GM10248 (cell line): ENCODE measurements at regions not wholly inside any gene's neighbourhood (a gene's known extent, or its start where the extent isn't known, plus 50 kb on each side); places are given as distances from the start of the nearest gene placed in this dataset.

Experiments used
- CTCF ChIA-PET: fragments of 300-600 bp; sonication (Branson Sonifier 250); formaldehyde crosslinking; extraction: SDS; loops from one replicate; lab custom pipeline; 2021; ENCODE audit warnings: antibody characterized with exemption; lab: Yijun Ruan, JAX
- POLR2A ChIA-PET: fragments of 350-650 bp; sonication (Branson Sonifier 250); formaldehyde crosslinking; extraction: SDS; loops from one replicate; lab custom pipeline; 2020; ENCODE audit warnings: antibody characterized with exemption; lab: Yijun Ruan, JAX
- DNase-seq: peaks from one replicate; pipeline ENCODE4 v3.0.0; 2012; ENCODE audit errors: extremely low spot score
- CTCF ChIP-seq: IDR thresholded peaks from 2 replicates; pipeline ENCODE4 v1.5.1; 2012; ENCODE audit warnings: mild to moderate bottlenecking, low read depth; ENCODE audit errors: extremely low read depth, missing control alignments, control extremely low read depth

- no peak for TF ChIP-seq CTCF
- ChIA-PET POLR2A (no interaction called here), CTCF (interaction anchor here (0.9 kb wide), 1 partner anchor 1197 kb away, joined by 3 read pairs; no protein-coding TSS in a partner anchor)
- DNase-seq = no peak
Observed at GRCh38 chr22:48410536-48410935, 1417.1 kb downstream of the BRD1 start.

- ChIA-PET CTCF (interaction anchor here (1.2 kb wide), 1 partner anchor 20 kb away, joined by 3 read pairs; no protein-coding TSS in a partner anchor), POLR2A (no interaction called here)
- no peak for TF ChIP-seq CTCF
- DNase-seq = no peak
Observed at GRCh38 chr22:48407256-48407955, 1420.3 kb downstream of the BRD1 start.

- no peak for TF ChIP-seq CTCF
- CTCF ChIA-PET = no interaction called here
- POLR2A ChIA-PET = no interaction called here
- no peak for DNase-seq
Observed at GRCh38 chr22:48406161-48406560, 1421.5 kb downstream of the BRD1 start.

GRCh38 chr22:48405741-48406140 lies 1421.9 kb downstream of the BRD1 start:
- no peak for TF ChIP-seq CTCF
- DNase-seq = no peak
- ChIA-PET POLR2A (no interaction called here), CTCF (no interaction called here)

GRCh38 chr22:48404801-48405447 lies 1422.7 kb downstream of the BRD1 start:
- no peak for DNase-seq
- ChIA-PET POLR2A (no interaction called here), CTCF (no interaction called here)
- TF ChIP-seq CTCF = no peak

GRCh38 chr22:48403521-48404403 lies 1423.9 kb downstream of the BRD1 start:
- DNase-seq = no peak
- ChIA-PET POLR2A (no interaction called here), CTCF (no interaction called here)
- no peak for TF ChIP-seq CTCF
